ENCODE measurements at regions not wholly inside any gene's neighbourhood (a gene's known extent, or its start where the extent isn't known, plus 50 kb on each side); places are given as distances from the start of the nearest gene placed in this dataset.

DNA sequence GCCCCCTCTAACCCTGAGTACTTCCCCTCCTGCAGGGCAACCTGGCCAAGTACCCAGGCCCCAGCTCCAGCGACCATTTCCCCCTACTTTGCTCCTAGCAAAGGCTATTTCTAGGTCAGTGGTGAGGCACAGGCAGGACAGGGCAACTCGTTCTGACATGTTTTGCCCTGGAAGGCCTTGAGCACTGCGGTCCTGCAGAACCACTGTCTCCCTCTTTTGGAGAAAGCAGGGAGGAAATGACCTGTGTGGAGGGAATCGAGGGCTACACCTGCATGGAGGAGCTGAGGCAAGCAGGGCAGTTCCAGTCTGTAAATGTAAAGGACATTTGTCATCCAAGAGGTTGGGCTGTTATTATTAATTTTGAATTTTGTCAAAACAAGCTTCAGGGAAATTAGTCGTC lies 99.1 kb downstream of the PPIAL4G start:
- H2BK5ac ChIP-seq (ENCODE audit: low read depth, low read length, poor library complexity, severe bottlenecking), result no peak overlapping the region
- no peaks in the 10 kb centered on the region for H3K9me1 ChIP-seq (ENCODE audit: insufficient read depth, low read length)
- no peak overlapping the region for H2AK9ac ChIP-seq (replicated peaks; ENCODE audit: low read depth, low read length, poor library complexity)
- BruUV-seq (replicated peaks), result no TSS peak
- no peak overlapping the region for H4K91ac ChIP-seq (ENCODE audit: insufficient read depth, low read depth, low read length)
- intact Hi-C loops (cut with micrococcal nuclease) (loop anchor here (2.0 kb wide), 1 partner anchor 37 kb away; no protein-coding TSS in a partner anchor), dilution Hi-C loops (cut with HindIII; ENCODE audit: low sequenced_read_pairs, unreplicated experiment) (no loop called here), in situ Hi-C loops (cut with MboI; ENCODE audit: low sequenced_read_pairs) (no loop called here)
- no peak overlapping the region for H3K4me3 ChIP-seq (ENCODE audit: insufficient read depth, low read depth, low read length)
- DNase-seq, result no peak
- H4K8ac ChIP-seq (ENCODE audit: low read depth in 2 of 2, low read length in 2 of 2), result no peak overlapping the region
- H3K79me1 ChIP-seq (ENCODE audit: low read depth in 1 of 2, low read length in 2 of 2), result 0 out of 4 replicates have a peak, but pooled peaks cover 0 to 3% of the 10 kb centered on the region in 2 experiments
- H4K20me1 ChIP-seq (ENCODE audit: insufficient read depth, low read length), result no peaks in the 10 kb centered on the region
- no peak overlapping the region for H2BK120ac ChIP-seq (ENCODE audit: low read depth, low read length)
- H3K9ac ChIP-seq (ENCODE audit: low read depth, low read length), result no peak overlapping the region
- H3K56ac ChIP-seq (ENCODE audit: extremely low read depth, insufficient read depth, low read length), result no peak overlapping the region
- no peak overlapping the region for H3K27ac ChIP-seq (ENCODE audit: insufficient read depth, low read length)
- H3K4me2 ChIP-seq (ENCODE audit: low read depth, low read length), result no peak overlapping the region
- CTCF ChIA-PET, result no interaction called here
- H2BK15ac ChIP-seq (ENCODE audit: low read depth, low read length), result no peak overlapping the region
- POLR2A ChIA-PET (ENCODE audit: unreplicated experiment), result no interaction called here
- no peak overlapping the region for H4K5ac ChIP-seq (ENCODE audit: low read depth, low read length)
- H3K4me1 ChIP-seq (ENCODE audit: control insufficient read depth, insufficient read depth, low read length), result no peaks in the 10 kb centered on the region
- TF ChIP-seq, protein P1, sequence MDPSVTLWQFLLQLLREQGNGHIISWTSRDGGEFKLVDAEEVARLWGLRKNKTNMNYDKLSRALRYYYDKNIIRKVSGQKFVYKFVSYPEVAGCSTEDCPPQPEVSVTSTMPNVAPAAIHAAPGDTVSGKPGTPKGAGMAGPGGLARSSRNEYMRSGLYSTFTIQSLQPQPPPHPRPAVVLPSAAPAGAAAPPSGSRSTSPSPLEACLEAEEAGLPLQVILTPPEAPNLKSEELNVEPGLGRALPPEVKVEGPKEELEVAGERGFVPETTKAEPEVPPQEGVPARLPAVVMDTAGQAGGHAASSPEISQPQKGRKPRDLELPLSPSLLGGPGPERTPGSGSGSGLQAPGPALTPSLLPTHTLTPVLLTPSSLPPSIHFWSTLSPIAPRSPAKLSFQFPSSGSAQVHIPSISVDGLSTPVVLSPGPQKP (IDR thresholded peaks at IDR 0.05; ENCODE audit: borderline replicate concordance, low read depth, low read length), result no peak
- TF ChIP-seq, protein P2, sequence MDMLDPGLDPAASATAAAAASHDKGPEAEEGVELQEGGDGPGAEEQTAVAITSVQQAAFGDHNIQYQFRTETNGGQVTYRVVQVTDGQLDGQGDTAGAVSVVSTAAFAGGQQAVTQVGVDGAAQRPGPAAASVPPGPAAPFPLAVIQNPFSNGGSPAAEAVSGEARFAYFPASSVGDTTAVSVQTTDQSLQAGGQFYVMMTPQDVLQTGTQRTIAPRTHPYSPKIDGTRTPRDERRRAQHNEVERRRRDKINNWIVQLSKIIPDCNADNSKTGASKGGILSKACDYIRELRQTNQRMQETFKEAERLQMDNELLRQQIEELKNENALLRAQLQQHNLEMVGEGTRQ (IDR thresholded peaks at IDR 0.05; ENCODE audit: low read depth, low read length), result no peak
- no peak for TF ChIP-seq MAZ (IDR thresholded peaks at IDR 0.05; ENCODE audit: borderline replicate concordance, low read depth, low read length)
- TF ChIP-seq NFE2L2 (IDR thresholded peaks at IDR 0.05; ENCODE audit: low read depth, low read length), result no peak
- TF ChIP-seq, protein P3, sequence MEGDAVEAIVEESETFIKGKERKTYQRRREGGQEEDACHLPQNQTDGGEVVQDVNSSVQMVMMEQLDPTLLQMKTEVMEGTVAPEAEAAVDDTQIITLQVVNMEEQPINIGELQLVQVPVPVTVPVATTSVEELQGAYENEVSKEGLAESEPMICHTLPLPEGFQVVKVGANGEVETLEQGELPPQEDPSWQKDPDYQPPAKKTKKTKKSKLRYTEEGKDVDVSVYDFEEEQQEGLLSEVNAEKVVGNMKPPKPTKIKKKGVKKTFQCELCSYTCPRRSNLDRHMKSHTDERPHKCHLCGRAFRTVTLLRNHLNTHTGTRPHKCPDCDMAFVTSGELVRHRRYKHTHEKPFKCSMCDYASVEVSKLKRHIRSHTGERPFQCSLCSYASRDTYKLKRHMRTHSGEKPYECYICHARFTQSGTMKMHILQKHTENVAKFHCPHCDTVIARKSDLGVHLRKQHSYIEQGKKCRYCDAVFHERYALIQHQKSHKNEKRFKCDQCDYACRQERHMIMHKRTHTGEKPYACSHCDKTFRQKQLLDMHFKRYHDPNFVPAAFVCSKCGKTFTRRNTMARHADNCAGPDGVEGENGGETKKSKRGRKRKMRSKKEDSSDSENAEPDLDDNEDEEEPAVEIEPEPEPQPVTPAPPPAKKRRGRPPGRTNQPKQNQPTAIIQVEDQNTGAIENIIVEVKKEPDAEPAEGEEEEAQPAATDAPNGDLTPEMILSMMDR (conservative IDR thresholded peaks at IDR 0.05; ENCODE audit: low read depth, low read length), result no peak
- TF ChIP-seq POLR2A (IDR thresholded peaks at IDR 0.05; ENCODE audit: low read depth, low read length), result no peak
- no peak for TF ChIP-seq RAD21 (IDR thresholded peaks at IDR 0.05; ENCODE audit: low read length)
- TF ChIP-seq RCOR1 (IDR thresholded peaks at IDR 0.05; ENCODE audit: insufficient replicate concordance, low read length), result no peak
- no peak for TF ChIP-seq CEBPB (IDR thresholded peaks at IDR 0.05; ENCODE audit: low read depth, low read length)
- TF ChIP-seq MXI1 (IDR thresholded peaks at IDR 0.05; ENCODE audit: borderline replicate concordance, low read depth, low read length), result no peak
- no peak for TF ChIP-seq CHD1 (IDR thresholded peaks at IDR 0.05; ENCODE audit: low read depth, low read length)
- TF ChIP-seq SMC3 (IDR thresholded peaks at IDR 0.05; ENCODE audit: low read depth, low read length), result no peak
- TF ChIP-seq MAFK (IDR thresholded peaks at IDR 0.05; ENCODE audit: low read depth, low read length), result no peak
- no peak for TF ChIP-seq BHLHE40 (IDR thresholded peaks at IDR 0.05; ENCODE audit: low read depth, low read length)
- TF ChIP-seq RFX5 (IDR thresholded peaks at IDR 0.05; ENCODE audit: low read depth, low read length), result no peak
- no peaks in the 10 kb centered on the region; the same call in 1 of the 2 replicates for H3K36me3 ChIP-seq (ENCODE audit: control insufficient read depth, insufficient read depth, low read length)
- WGBS, 2 experiments (ENCODE audit: extremely low coverage in 2 of 2, insufficient read length in 1 of 2), result 100% methylated on average over 1 of the region's 5 CpGs; no CpG with 5 or more reads in 1 of the 2 experiments
- no peak for ATAC-seq (ENCODE audit: low read depth)
- no peak overlapping the region for H2AFZ ChIP-seq (replicated peaks; ENCODE audit: low read length, poor library complexity)
- no peaks in the 10 kb centered on the region for H3K9me3 ChIP-seq (ENCODE audit: control insufficient read depth, insufficient read depth, low read length)
- H3K27me3 ChIP-seq (ENCODE audit: control insufficient read depth, insufficient read depth, low read length), result no peaks in the 10 kb centered on the region; the same call in none of the 2 replicates
- H3K14ac ChIP-seq (replicated peaks; ENCODE audit: low read depth, low read length), result no peak overlapping the region
- H2AK5ac ChIP-seq (ENCODE audit: low read depth, low read length), result no peak overlapping the region
- no peak overlapping the region for H2BK20ac ChIP-seq (ENCODE audit: low read depth, low read length)
- H3K18ac ChIP-seq (ENCODE audit: low read depth, low read length), result no peak overlapping the region
- no peak overlapping the region for H3K23ac ChIP-seq (ENCODE audit: low read depth, low read length)
- H3K4ac ChIP-seq (ENCODE audit: low read depth, low read length), result no peak overlapping the region

All from IMR-90 (cell line).